GM21526 (cell line): ENCODE measurements at regions not wholly inside any gene's neighbourhood (a gene's known extent, or its start where the extent isn't known, plus 50 kb on each side); places are given as distances from the start of the nearest gene placed in this dataset.

ENCODE experiments used
- ATAC-seq: cut with Tn5 transposase; IDR thresholded peaks from one replicate; pipeline ENCODE4 v1.9.1; 2021; ENCODE audit warnings: moderate library complexity; ENCODE audit not compliant: unreplicated experiment, low FRiP score

DNA sequence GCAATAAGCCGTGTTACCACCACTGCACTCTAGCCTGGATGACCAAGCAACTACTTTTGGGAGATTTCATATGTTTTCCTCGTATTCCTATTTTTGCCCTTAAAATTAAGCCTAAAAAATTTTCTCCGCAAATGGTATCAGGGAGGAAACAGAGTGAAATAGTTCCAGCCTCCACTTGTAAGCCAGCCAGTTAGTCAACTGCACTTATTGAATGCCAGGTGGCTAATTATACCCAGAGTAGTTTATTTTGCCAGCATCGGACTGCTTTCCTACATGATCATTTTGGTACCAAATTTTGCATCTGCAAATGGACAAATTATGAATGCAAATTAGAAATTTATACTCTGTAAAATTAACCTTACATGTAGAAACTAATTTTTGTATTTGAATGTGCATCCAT is 90.2 kb upstream of the ARHGAP28 start:
- no peak for ATAC-seq

- ATAC-seq = no peak
Measured at GRCh38 chr18:6644836-6645627, 84.5 kb upstream of the ARHGAP28 start.

DNA sequence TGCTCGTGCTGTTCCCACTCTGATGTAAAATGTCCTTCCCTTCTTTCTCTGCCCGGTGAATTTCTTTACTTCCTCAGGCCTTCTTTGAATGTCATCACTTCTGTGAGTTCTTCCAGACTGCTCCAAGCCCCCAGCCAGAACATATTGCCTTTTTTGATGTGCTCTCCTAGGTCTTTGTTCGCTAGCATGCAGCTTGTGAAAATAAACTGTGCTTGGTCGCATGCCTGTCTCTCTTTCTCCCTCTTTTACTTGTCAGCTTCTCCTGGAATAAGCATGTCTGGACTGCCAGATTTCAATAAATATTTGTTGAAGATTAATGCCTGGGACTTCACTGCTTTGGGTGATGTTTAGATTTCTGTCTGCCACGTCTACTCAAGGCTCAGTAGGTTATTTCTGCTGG is 82.7 kb upstream of the ARHGAP28 start:
- ATAC-seq = no peak

DNA sequence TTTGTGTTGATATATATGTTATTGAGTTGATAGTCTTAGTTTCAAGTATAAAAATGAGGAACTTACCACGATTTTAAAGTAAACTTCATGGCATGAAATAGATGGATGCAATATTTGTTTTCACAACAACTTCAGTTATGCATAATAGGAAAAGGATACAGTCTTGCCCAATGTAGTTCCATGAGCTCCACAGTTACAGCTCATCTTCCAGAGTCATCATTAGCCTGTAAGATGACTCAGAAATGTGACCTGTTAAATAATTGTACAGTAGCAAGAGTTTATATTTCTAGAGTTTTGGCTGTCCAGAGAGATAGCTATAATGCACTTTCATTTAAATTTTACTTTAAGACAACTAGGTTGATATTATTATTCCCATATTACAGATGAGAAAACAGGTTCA is 80.9 kb upstream of the ARHGAP28 start:
- ATAC-seq = no peak

- ATAC-seq = no peak
Measured at GRCh38 chr18:6649421-6650126, 79.9 kb upstream of the ARHGAP28 start.

DNA sequence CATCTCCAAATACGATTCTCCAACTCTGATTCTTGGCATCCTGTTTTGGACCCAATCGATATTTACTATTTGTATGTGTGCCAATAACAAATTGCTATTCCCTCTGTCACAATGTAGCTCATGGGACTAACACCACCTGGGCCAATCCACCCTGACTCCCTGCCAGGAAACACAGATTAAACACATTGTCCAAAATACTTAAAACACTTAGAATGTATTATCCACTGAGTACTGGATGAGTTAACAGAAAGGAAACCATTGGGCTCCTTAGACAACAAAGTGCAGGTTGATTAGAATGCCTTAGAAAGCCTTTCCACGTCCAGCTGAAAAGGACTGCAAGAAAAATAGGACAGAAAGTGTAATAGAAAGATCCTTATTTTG is 79.4 kb upstream of the ARHGAP28 start:
- no peak for ATAC-seq

DNA sequence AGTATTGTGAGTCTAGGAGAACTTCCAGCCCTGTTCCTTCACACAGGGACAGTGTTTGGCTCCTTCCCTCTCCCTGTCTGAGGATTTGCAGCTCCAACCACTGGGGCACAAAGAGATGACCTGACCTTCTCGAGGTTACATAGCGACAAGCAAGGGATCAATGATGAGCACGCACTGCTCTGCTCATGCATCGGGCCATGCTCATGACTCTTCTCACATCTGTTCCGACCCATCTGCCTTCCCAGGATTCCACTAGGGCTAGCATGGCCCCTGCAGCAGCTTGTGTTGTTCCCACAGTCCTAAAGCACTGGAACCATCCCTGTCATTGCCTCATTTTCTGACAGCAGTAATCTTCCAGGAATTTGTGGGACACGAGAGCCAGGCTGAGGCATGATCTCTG is 78.8 kb upstream of the ARHGAP28 start:
- ATAC-seq = no peak

- ATAC-seq = no peak
Measured at GRCh38 chr18:6652098-6652497, 77.4 kb upstream of the ARHGAP28 start.

GRCh38 chr18:6653880-6654279 is 75.6 kb upstream of the ARHGAP28 start:
- ATAC-seq = no peak

DNA sequence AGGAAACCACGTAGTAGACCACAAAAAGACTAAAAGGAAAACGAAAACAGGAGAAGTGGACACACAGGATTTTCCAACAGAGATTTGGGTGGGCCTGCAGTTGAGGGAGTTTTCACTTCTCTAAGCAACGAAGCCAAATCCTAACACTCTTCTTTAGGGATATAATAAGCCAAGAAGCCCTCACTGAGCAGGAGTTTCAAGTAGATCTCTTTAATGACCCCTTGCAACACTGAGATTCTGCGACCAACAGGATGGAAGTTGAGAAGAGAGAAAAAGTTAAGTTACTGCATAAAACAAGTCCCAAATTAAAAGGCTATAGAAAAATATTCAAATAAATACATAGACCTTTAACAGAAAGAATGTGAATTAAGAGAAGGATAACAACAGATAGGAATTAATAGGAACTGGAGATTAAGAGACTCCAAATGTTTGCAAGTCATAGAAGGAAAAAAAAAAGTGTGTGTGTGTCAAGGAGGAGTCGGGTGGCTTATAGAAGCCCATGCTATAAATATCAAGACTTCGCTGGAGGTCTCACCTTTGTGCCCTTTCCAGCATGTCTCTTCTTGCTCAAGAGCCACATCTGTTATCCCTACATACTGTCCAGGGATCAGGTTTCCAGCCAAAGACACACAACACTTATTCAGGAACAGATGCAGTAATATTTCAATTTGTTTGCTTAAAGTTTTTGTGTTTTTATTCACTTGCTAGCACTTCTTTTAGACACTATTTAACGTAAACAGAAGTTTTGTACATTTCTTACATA is 69.4 kb upstream of the ARHGAP28 start:
- ATAC-seq = no peak

DNA sequence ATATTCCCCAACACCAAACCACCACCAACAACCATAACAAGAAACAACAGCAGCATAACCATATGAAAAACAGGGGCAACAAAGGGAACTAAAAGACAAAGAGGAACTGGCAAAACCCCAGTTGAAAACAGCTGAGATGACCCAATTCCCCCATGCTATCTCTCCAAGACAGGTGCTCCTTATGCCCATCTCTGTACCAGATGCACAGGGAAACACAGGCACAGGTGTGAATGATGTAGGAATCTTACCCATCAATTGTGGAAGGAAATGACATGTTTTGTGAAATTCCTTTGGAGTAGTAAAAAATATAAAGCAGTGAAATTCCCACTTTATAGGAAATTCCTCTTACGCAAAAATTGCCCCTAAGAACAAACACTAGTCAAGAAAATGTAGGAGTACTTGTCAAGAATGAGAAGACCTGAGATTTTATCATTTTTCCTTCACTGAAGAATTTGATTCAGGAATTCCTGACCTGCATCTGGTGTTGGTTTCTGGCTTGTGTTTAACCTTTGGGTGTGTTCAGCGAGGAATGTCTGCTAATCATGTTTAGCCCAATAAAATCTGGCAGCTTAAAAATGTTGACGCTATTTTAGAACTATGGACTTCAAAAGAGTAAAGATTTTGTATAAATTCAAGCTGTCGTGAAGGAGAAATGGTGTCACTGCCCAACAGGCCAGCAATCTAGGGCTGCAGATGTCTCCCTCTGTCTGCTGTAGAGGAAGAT is 67.7 kb upstream of the ARHGAP28 start:
- no peak for ATAC-seq

- ATAC-seq = no peak
Measured at GRCh38 chr18:6666012-6666685, 63.4 kb upstream of the ARHGAP28 start.

DNA sequence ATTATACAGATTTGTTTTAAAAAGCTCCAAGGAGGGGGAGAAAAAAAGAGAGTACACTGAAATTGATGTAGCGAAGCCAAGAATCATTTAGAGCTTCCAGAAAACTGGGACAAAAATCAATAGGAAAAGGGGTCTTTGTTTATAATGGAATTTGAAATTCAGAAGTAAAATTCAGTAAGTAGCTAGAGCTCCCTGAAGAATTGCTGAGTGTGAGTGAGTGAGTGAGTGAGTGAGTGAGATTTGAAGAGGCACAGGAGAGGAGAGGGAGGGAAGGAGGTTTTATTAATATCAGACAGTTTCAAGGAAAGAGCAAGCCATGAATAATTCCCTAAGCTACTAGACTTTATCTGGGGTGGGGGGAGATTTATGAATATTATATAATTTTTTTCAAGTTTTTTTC is 60.7 kb upstream of the ARHGAP28 start:
- ATAC-seq = no peak

GRCh38 chr18:6672821-6673308 is 56.7 kb upstream of the ARHGAP28 start:
- no peak for ATAC-seq

GRCh38 chr18:6677086-6677485 is 52.4 kb upstream of the ARHGAP28 start:
- no peak for ATAC-seq

GRCh38 chr18:6679201-6679600 is 50.3 kb upstream of the ARHGAP28 start:
- no peak for ATAC-seq
